Hepatocyte (in vitro differentiated cells): ENCODE measurements at regions not wholly inside any gene's neighbourhood (a gene's known extent, or its start where the extent isn't known, plus 50 kb on each side); places are given as distances from the start of the nearest gene placed in this dataset.

Source experiments
- DNase-seq: peaks from one replicate; pipeline ENCODE4 v3.0.0-alpha.2; 2016; ENCODE audit warnings: low spot score
- H2AFZ ChIP-seq: fragments of 200-600 bp; sonication (generic); 2 replicates; pipeline ENCODE4 v1.6.0; 2016; ENCODE audit warnings: antibody characterized with exemption, mild to moderate bottlenecking
- H3K27ac ChIP-seq: fragments of 200-600 bp; sonication (generic); 2 replicates; pipeline ENCODE4 v1.5.1; 2016; ENCODE audit warnings: mild to moderate bottlenecking
- H3K27me3 ChIP-seq: fragments of 200-600 bp; sonication (generic); 2 replicates; pipeline ENCODE4 v1.6.1; 2016
- H3K36me3 ChIP-seq: fragments of 200-600 bp; sonication (generic); replicated peaks from 2 replicates; pipeline ENCODE4 v1.5.1; 2016; ENCODE audit warnings: low read depth; ENCODE audit not compliant: insufficient read depth
- H3K4me1 ChIP-seq: fragments of 200-600 bp; sonication (generic); 2 replicates; pipeline ENCODE4 v1.5.1; 2016; ENCODE audit warnings: mild to moderate bottlenecking, moderate library complexity; ENCODE audit not compliant: insufficient read depth
- H3K4me2 ChIP-seq: fragments of 200-600 bp; sonication (generic); 2 replicates; pipeline ENCODE4 v1.6.0; 2016
- H3K4me3 ChIP-seq: fragments of 200-600 bp; sonication (generic); 2 replicates; pipeline ENCODE4 v1.5.1; 2016; ENCODE audit warnings: mild to moderate bottlenecking
- H3K79me2 ChIP-seq: fragments of 200-600 bp; sonication (generic); 2 replicates; pipeline ENCODE4 v1.6.0; 2017; ENCODE audit warnings: mild to moderate bottlenecking
- H3K9me2 ChIP-seq: fragments of 200-600 bp; sonication (generic); replicated peaks from 2 replicates; pipeline ENCODE4 v1.6.0; 2017; ENCODE audit warnings: mild to moderate bottlenecking; ENCODE audit not compliant: insufficient read depth
- H3K9me3 ChIP-seq: fragments of 200-600 bp; sonication (generic); 2 replicates; pipeline ENCODE4 v1.5.1; 2016; ENCODE audit warnings: low read depth, mild to moderate bottlenecking
- H4K20me1 ChIP-seq: fragments of 200-600 bp; sonication (generic); 2 replicates; pipeline ENCODE4 v1.6.0; 2016; ENCODE audit warnings: mild to moderate bottlenecking; ENCODE audit not compliant: insufficient read depth, poor library complexity, severe bottlenecking
- EZH2 ChIP-seq: fragments of 200-600 bp; sonication (generic); IDR thresholded peaks from 2 replicates; pipeline ENCODE4 v1.6.1; 2016; ENCODE audit warnings: antibody characterized with exemption, mild to moderate bottlenecking, borderline replicate concordance
- EZH2phosphoT487 ChIP-seq: fragments of 200-600 bp; sonication (generic); IDR thresholded peaks from one replicate; pipeline ENCODE4 v1.6.1; 2018; ENCODE audit warnings: antibody characterized with exemption, mild to moderate bottlenecking, low read depth, moderate library complexity; ENCODE audit not compliant: unreplicated experiment, severe bottlenecking
- WGBS: methylation state at CpG from one replicate; pipeline ENCODE4 v1.1.6; 2016; ENCODE audit warnings: low lambda C conversion rate; ENCODE audit errors: missing lambda C conversion rate; 5-methylcytosine and 5-hydroxymethylcytosine counted together
- TF ChIP-seq, protein P1 (sequence below): fragments of 200-600 bp; sonication (generic); IDR thresholded peaks from 2 replicates; pipeline ENCODE4 v1.5.1; 2016; ENCODE audit warnings: antibody characterized with exemption, mild to moderate bottlenecking; ENCODE audit not compliant: poor library complexity

DNA sequence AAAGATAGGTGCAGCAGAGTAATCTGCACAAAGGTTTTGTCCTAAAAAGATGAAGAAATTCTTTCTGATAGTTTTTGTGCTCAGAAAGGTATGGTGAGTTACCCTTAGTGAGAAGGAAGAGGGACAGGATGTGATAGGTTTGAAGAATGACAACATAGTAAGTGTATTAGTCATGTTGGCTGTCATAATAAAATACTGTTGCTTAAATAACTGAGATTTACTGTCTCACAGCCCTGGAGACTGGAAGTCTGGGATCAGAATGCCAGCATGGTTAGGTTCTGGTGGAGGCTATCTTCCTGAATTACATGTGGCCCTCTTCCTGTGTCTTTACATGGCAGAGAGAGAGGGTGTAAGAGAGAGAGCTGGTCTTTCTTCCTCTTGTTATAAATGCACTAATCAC lies 965.2 kb downstream of the TTLL7 start:
- no peak overlapping the region for H3K4me2 ChIP-seq

DNA sequence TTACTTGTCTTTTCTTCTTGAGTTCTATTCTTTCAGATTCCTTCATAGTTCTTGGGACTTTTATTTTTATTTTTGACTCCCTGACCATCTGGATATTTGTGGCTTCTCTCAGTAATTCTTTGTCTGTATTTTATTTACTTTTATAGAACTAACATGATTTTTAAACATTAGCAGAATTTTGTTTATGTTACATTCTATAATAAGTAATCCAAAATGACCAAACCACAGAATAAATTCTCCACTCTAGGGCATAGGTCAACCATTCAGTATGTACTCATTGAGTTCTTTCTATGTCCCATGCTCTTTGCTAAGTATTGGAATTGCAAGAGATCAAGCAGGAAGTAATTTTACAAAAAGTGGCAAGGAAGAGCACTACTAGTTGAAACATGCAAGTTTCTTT lies 969.0 kb downstream of the TTLL7 start:
- TF ChIP-seq EZH2phosphoT487: no peak
- no peaks in the 10 kb centered on the region for H3K4me1 ChIP-seq
- H3K36me3 ChIP-seq: no peaks in the 10 kb centered on the region
- H3K9me3 ChIP-seq: no peaks in the 10 kb centered on the region
- H3K4me3 ChIP-seq: no peak overlapping the region
- no peaks in the 10 kb centered on the region for H3K79me2 ChIP-seq
- no peak overlapping the region for H2AFZ ChIP-seq
- no peak overlapping the region for H3K27ac ChIP-seq
- no peak for DNase-seq
- no peak overlapping the region for H3K4me2 ChIP-seq
- no peaks in the 10 kb centered on the region for H4K20me1 ChIP-seq
- H3K9me2 ChIP-seq: no peaks in the 10 kb centered on the region
- H3K27me3 ChIP-seq: no peaks in the 10 kb centered on the region

More for the DNA sequence above, 965.2 kb downstream of the TTLL7 start:
- no peak overlapping the region for H2AFZ ChIP-seq
- TF ChIP-seq, protein P1, sequence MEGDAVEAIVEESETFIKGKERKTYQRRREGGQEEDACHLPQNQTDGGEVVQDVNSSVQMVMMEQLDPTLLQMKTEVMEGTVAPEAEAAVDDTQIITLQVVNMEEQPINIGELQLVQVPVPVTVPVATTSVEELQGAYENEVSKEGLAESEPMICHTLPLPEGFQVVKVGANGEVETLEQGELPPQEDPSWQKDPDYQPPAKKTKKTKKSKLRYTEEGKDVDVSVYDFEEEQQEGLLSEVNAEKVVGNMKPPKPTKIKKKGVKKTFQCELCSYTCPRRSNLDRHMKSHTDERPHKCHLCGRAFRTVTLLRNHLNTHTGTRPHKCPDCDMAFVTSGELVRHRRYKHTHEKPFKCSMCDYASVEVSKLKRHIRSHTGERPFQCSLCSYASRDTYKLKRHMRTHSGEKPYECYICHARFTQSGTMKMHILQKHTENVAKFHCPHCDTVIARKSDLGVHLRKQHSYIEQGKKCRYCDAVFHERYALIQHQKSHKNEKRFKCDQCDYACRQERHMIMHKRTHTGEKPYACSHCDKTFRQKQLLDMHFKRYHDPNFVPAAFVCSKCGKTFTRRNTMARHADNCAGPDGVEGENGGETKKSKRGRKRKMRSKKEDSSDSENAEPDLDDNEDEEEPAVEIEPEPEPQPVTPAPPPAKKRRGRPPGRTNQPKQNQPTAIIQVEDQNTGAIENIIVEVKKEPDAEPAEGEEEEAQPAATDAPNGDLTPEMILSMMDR: no peak
- no peak for TF ChIP-seq EZH2phosphoT487
- no peak for TF ChIP-seq EZH2
- H3K36me3 ChIP-seq: no peaks in the 10 kb centered on the region
- no peaks in the 10 kb centered on the region for H3K9me3 ChIP-seq
- no peaks in the 10 kb centered on the region for H3K27me3 ChIP-seq
- no peak overlapping the region for H3K4me3 ChIP-seq
- H4K20me1 ChIP-seq: no peaks in the 10 kb centered on the region
- H3K27ac ChIP-seq: no peak overlapping the region
- H3K4me1 ChIP-seq: no peaks in the 10 kb centered on the region
- H3K79me2 ChIP-seq: no peaks in the 10 kb centered on the region
- DNase-seq: no peak
- no peaks in the 10 kb centered on the region for H3K9me2 ChIP-seq

DNA sequence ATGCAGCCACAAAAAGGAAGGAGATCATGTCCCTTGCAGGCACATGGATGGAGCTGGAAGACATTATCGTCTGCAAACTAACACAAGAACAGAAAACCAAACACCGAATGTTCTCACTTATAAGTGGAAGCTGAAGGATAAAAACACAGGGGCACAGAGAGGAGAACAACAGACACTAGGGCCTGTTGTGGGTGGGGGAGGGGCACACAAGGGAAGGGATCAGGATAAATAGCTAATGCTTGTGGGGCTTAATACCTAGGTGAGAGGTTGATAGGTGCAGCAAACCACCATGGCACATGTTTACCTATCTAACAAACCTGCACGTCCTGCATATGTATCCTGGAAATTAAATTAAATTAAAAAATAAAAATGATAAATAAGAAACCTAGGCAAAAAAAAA lies 969.9 kb downstream of the TTLL7 start:
- Histone ChIP-seq H3K4me3 (no peak overlapping the region), H4K20me1 (no peaks in the 10 kb centered on the region), H3K9me2 (no peaks in the 10 kb centered on the region), H3K4me2 (no peak overlapping the region), H3K36me3 (no peaks in the 10 kb centered on the region), H3K79me2 (no peaks in the 10 kb centered on the region), H3K4me1 (no peaks in the 10 kb centered on the region), H2AFZ (no peak overlapping the region), H3K27ac (no peak overlapping the region), H3K9me3 (no peaks in the 10 kb centered on the region), H3K27me3 (no peaks in the 10 kb centered on the region)
- TF ChIP-seq, protein P1: no peak
- WGBS: 80% methylated on average over 3 of the region's 3 CpGs
- DNase-seq: no peak

DNA sequence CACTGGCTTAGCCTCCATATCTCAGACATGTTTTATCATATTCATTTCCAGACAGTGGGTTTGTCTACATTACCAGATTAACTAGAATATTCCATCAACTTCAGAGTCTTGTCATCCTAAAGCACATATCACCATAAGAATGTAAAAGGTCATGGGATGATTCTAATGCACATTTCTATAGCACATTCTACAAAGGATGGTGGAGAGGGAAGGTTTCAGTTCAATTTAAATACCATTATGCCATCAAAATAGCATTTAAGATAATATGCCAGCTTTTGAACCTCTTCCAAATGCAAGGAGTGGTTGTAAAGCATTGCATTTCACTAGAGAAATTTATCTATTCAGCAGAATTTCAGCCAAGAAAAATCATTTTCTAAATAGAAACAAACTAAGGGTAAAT lies 970.5 kb downstream of the TTLL7 start:
- Histone ChIP-seq H3K27ac (no peak overlapping the region), H3K4me3 (no peak overlapping the region), H3K27me3 (no peaks in the 10 kb centered on the region), H3K4me1 (no peaks in the 10 kb centered on the region), H4K20me1 (no peaks in the 10 kb centered on the region), H3K79me2 (no peaks in the 10 kb centered on the region), H3K36me3 (no peaks in the 10 kb centered on the region), H2AFZ (no peak overlapping the region), H3K9me3 (no peaks in the 10 kb centered on the region), H3K4me2 (no peak overlapping the region), H3K9me2 (no peaks in the 10 kb centered on the region)
- no peak for DNase-seq
- no peak for TF ChIP-seq EZH2phosphoT487
- TF ChIP-seq, protein P1: no peak
- TF ChIP-seq EZH2: no peak
